H1 (cell line): ENCODE measurements at regions not wholly inside any gene's neighbourhood (a gene's known extent, or its start where the extent isn't known, plus 50 kb on each side); places are given as distances from the start of the nearest gene placed in this dataset.

Source experiments
- ATF3 ChIP-seq: IDR thresholded peaks from 2 replicates; pipeline ENCODE4 v1.6.1; 2011; ENCODE audit warnings: low read depth, mild to moderate bottlenecking, low read length; ENCODE audit not compliant: insufficient read depth
- CTBP2 ChIP-seq: IDR thresholded peaks from 2 replicates; pipeline ENCODE4 v1.7.0; 2011; ENCODE audit warnings: borderline replicate concordance, mild to moderate bottlenecking, moderate library complexity, mixed read lengths, low read length; ENCODE audit not compliant: insufficient read depth, insufficient read length
- GTF2F1 ChIP-seq: IDR thresholded peaks from 2 replicates; pipeline ENCODE4 v1.6.1; 2012; ENCODE audit warnings: low read depth, low read length, improper control_type of control experiment, borderline replicate concordance
- MAFK ChIP-seq: IDR thresholded peaks from 2 replicates; pipeline ENCODE4 v1.6.1; 2012; ENCODE audit warnings: low read depth, mild to moderate bottlenecking, improper control_type of control experiment, low read length
- POLR2A ChIP-seq, 2 experiments: IDR thresholded peaks; 1 replicate in 1 of 2; 2 replicates in 1 of 2; pipeline ENCODE4 v1.6.1; 2011; ENCODE audit warnings: low read depth in 2 of 2, low read length in 2 of 2, mild to moderate bottlenecking in 2 of 2; ENCODE audit errors: control extremely low read depth in 1 of 2
- POLR2AphosphoS5 ChIP-seq: IDR thresholded peaks from 2 replicates; pipeline ENCODE4 v1.6.1; 2011; ENCODE audit warnings: low read depth, low read length
- SIN3A ChIP-seq, 2 experiments: IDR thresholded peaks in 1 of 2; conservative IDR thresholded peaks in 1 of 2; 2 replicates each; pipeline ENCODE4 v1.6.1; 2011 to 2012; ENCODE audit warnings: low read length in 2 of 2, improper control_type of control experiment in 1 of 2, low read depth in 1 of 2, mild to moderate bottlenecking in 1 of 2
- SRF ChIP-seq: IDR thresholded peaks from 2 replicates; pipeline ENCODE4 v1.6.1; 2011; ENCODE audit warnings: mild to moderate bottlenecking, low read depth, low read length, moderate library complexity
- TBP ChIP-seq: IDR thresholded peaks from 2 replicates; pipeline ENCODE4 v1.6.1; 2011; ENCODE audit warnings: low read depth, low read length, improper control_type of control experiment

- TF ChIP-seq SIN3A (conservative IDR thresholded peaks at IDR 0.05 in 1 of 2, IDR thresholded peaks at IDR 0.05 in 1 of 2; ENCODE audit: low read depth in 1 of 2, low read length in 2 of 2) (no peak), POLR2AphosphoS5 (no peak), CTBP2 (no peak), POLR2A (IDR thresholded peaks at IDR 0.05; ENCODE audit: control extremely low read depth in 1 of 2, low read depth in 2 of 2, low read length in 2 of 2) (no peak), TBP (no peak), MAFK (no peak), ATF3 (no peak), GTF2F1 (no peak), SRF (no peak)
Observed at GRCh38 chr4:145388043-145388442, 93.6 kb upstream of the SMAD1 start (continued).
